T-helper 1 cell treated with Interleukin-12 subunit alpha and Interleukin-12 subunit beta and Interleukin-4 antibody, amounts not matched to agents 30 μg/mL and 1 μg/mL, for 36 hours (primary cell): ENCODE measurements at regions not wholly inside any gene's neighbourhood (a gene's known extent, or its start where the extent isn't known, plus 50 kb on each side); places are given as distances from the start of the nearest gene placed in this dataset.

Experiments
- H3K27ac Mint-ChIP-seq: one replicate; pipeline ENCODE4 v1.8.0; 2021; ENCODE audit warnings: mild to moderate bottlenecking, mixed read lengths
- H3K27me3 Mint-ChIP-seq: one replicate; pipeline ENCODE4 v1.8.0; 2021; ENCODE audit warnings: low read depth, mixed read lengths
- H3K36me3 Mint-ChIP-seq: one replicate; pipeline ENCODE4 v1.8.0; 2021; ENCODE audit warnings: low read depth, mixed read lengths
- H3K4me1 Mint-ChIP-seq: one replicate; pipeline ENCODE4 v1.8.0; 2021; ENCODE audit warnings: low read depth, mixed read lengths
- H3K4me3 Mint-ChIP-seq: one replicate; pipeline ENCODE4 v1.8.0; 2021; ENCODE audit warnings: mild to moderate bottlenecking, moderate library complexity, mixed read lengths
- H3K9me3 Mint-ChIP-seq: one replicate; pipeline ENCODE4 v1.8.0; 2021; ENCODE audit warnings: mixed read lengths

GRCh38 chr3:117958027-117958426 is 1076.6 kb downstream of the IGSF11 start:
- Mint-ChIP-seq H3K4me3 (no peak overlapping the region), H3K36me3 (no peaks in the 10 kb centered on the region), H3K4me1 (no peaks in the 10 kb centered on the region), H3K27me3 (no peaks in the 10 kb centered on the region), H3K9me3 (peaks cover 3% of the 10 kb centered on the region), H3K27ac (no peak overlapping the region)

DNA sequence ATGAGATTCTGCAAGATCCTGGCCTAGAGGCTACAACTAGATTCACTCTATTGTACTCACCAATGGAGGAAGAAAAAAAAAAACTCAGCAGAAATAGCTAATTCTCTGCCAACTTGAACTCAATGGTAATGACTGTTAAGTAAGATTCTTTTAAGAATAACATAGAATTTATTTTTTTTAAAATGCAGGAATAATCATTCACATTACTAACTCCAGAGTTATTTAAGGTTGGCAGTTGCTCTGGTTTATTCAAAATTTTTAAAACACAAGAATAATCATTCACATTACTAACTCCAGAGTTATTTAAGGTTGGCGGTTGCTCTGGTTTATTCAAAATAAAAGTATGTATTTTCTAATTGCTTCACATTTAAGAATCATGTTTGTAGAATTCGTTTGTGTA is 1071.9 kb downstream of the IGSF11 start:
- no peak overlapping the region for H3K4me3 Mint-ChIP-seq
- no peak overlapping the region for H3K27ac Mint-ChIP-seq
- H3K4me1 Mint-ChIP-seq, result no peaks in the 10 kb centered on the region
- H3K9me3 Mint-ChIP-seq, result peaks cover 3% of the 10 kb centered on the region
- H3K27me3 Mint-ChIP-seq, result no peaks in the 10 kb centered on the region
- H3K36me3 Mint-ChIP-seq, result no peaks in the 10 kb centered on the region

DNA sequence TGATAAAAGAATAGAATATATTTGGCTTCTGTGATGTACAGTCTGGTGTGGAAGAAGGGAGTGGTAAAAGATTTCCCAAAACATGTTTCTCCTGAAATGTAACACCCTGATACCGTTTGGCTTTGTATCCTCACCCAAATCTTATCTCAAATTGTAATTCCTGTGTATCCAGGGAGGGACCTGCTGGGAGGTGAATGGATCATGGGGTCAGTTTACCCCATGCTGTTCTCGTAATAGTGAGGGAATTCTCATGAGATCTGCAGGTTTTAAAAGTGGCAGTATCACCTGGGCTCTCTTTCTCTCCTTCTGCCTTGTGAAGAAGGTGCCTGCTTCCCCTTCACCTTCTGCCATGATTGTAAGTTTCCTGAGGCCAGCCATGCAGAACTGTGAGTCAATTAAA is 1070.8 kb downstream of the IGSF11 start:
- H3K9me3 Mint-ChIP-seq, result peaks cover under 1% of the 10 kb centered on the region
- no peak overlapping the region for H3K27ac Mint-ChIP-seq
- no peaks in the 10 kb centered on the region for H3K4me1 Mint-ChIP-seq
- no peaks in the 10 kb centered on the region for H3K36me3 Mint-ChIP-seq
- H3K4me3 Mint-ChIP-seq, result no peak overlapping the region
- no peaks in the 10 kb centered on the region for H3K27me3 Mint-ChIP-seq

GRCh38 chr3:117964814-117965213 is 1069.8 kb downstream of the IGSF11 start:
- Mint-ChIP-seq H3K27me3 (no peaks in the 10 kb centered on the region), H3K4me3 (no peak overlapping the region), H3K9me3 (no peaks in the 10 kb centered on the region), H3K27ac (no peak overlapping the region), H3K36me3 (no peaks in the 10 kb centered on the region), H3K4me1 (no peaks in the 10 kb centered on the region)

DNA sequence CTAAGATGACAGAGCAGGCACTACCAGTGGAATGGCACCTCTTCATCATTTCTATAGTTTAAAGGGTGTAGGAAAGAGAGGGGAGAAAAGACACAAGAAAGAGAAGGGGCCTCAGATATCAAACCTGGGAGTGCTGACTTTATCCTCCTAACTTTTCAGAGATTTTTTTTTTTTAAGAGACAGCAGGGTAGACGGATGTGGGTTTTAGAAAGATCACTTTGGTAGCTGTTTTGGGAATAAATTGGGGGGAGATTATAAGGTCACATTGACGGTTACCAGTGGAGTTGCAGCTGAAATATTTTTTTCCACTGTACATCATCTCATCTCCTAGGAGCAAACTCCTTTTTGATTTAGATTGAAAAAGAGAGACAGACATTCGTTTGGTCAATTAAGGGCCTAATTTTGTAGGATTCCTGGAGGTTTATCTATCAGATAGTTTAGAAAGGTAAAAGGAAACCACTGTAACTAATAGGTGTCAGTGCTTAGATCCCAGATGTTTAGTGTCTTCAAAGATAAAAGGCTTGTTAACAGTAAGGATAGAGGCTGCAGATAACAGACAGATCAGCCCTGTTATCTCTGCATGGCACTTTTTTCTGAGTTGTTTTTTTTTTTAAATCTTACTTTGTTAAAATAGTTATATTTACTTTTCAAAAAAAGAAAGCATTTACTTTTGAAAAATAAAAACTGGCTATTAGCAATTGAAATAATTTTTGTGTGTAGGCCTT is 1057.0 kb downstream of the IGSF11 start:
- no peak overlapping the region for H3K27ac Mint-ChIP-seq
- no peaks in the 10 kb centered on the region for H3K36me3 Mint-ChIP-seq
- H3K4me1 Mint-ChIP-seq, result no peaks in the 10 kb centered on the region
- no peaks in the 10 kb centered on the region for H3K27me3 Mint-ChIP-seq
- H3K9me3 Mint-ChIP-seq, result no peaks in the 10 kb centered on the region
- H3K4me3 Mint-ChIP-seq, result no peak overlapping the region

GRCh38 chr3:117979466-117979865 is 1055.2 kb downstream of the IGSF11 start:
- Mint-ChIP-seq H3K27me3 (no peaks in the 10 kb centered on the region), H3K9me3 (no peaks in the 10 kb centered on the region), H3K36me3 (no peaks in the 10 kb centered on the region), H3K27ac (no peak overlapping the region), H3K4me1 (no peaks in the 10 kb centered on the region), H3K4me3 (no peak overlapping the region)

DNA sequence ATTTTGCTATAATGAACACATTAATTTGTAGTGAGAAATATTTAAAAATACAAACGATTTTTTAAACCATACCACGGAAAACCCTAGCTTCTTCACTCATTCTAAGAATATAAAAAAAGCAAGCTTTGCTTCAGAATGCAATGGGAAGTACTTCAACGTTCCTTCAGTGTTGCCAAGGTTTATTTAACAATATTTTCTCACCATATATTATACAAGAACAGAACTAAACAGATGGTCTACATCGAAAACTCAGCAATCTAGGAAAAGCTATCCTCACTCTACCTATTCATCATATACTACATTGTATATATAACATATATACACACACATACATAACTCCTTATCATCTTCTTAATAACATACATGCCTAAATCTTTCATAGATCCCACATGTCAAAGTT is 1047.4 kb downstream of the IGSF11 start:
- Mint-ChIP-seq H3K4me3 (no peak overlapping the region), H3K4me1 (no peaks in the 10 kb centered on the region), H3K27me3 (no peaks in the 10 kb centered on the region), H3K9me3 (no peaks in the 10 kb centered on the region), H3K36me3 (no peaks in the 10 kb centered on the region), H3K27ac (no peak overlapping the region)

GRCh38 chr3:117989982-117990381 is 1044.7 kb downstream of the IGSF11 start:
- no peak overlapping the region for H3K4me3 Mint-ChIP-seq
- H3K36me3 Mint-ChIP-seq, result no peaks in the 10 kb centered on the region
- no peak overlapping the region for H3K27ac Mint-ChIP-seq
- H3K4me1 Mint-ChIP-seq, result no peaks in the 10 kb centered on the region
- H3K9me3 Mint-ChIP-seq, result no peaks in the 10 kb centered on the region
- H3K27me3 Mint-ChIP-seq, result no peaks in the 10 kb centered on the region

DNA sequence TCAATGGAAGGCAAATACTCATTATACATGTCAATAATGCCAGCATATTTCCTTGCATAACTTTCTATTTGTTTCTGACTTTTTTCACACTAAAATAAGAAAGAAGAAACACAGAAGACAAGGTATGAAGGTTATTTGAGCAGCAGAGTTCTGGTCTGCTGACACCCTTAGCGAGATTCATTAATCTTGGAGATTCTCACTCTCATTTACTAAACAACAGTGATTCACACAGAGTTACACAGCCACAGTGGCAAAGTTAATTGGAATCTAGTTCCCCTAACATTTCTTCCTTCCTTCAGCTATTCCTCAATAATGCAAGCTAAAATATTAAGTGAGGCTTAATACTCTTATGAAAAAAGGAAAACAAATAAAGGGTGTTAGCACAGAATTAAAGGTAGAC is 1044.0 kb downstream of the IGSF11 start:
- Mint-ChIP-seq H3K4me3 (no peak overlapping the region), H3K27me3 (no peaks in the 10 kb centered on the region), H3K27ac (no peak overlapping the region), H3K36me3 (no peaks in the 10 kb centered on the region), H3K9me3 (no peaks in the 10 kb centered on the region), H3K4me1 (no peaks in the 10 kb centered on the region)

- no peak overlapping the region for H3K4me3 Mint-ChIP-seq
- no peaks in the 10 kb centered on the region for H3K9me3 Mint-ChIP-seq
- no peak overlapping the region for H3K27ac Mint-ChIP-seq
- no peaks in the 10 kb centered on the region for H3K27me3 Mint-ChIP-seq
- no peaks in the 10 kb centered on the region for H3K4me1 Mint-ChIP-seq
- H3K36me3 Mint-ChIP-seq, result no peaks in the 10 kb centered on the region
These were observed 1038.7 kb downstream of the IGSF11 start for GRCh38 chr3:117995842-117996437.

GRCh38 chr3:117997201-117998049 is 1037.2 kb downstream of the IGSF11 start:
- Mint-ChIP-seq H3K27me3 (no peaks in the 10 kb centered on the region), H3K4me3 (no peak overlapping the region), H3K9me3 (no peaks in the 10 kb centered on the region), H3K27ac (no peak overlapping the region), H3K4me1 (no peaks in the 10 kb centered on the region), H3K36me3 (no peaks in the 10 kb centered on the region)

DNA sequence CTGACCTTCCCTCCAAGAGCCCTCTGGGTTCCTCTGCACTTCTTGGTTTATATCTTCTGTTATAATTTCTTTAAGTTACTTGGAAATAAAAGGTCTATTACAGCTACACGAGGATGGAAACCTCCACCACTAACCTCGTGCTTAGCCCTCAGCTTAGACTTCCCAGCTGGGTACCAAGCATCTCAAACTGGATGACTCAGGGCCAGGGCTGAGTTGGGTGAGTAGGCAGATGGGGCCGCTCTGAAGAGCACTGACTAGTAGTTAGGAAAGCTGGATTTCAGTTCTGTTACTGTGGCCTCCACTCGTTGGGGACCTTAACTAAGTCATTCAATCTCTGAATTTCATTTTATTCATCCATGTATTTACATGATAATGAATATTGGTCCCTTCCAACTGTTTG is 1036.6 kb downstream of the IGSF11 start:
- Mint-ChIP-seq H3K4me1 (no peaks in the 10 kb centered on the region), H3K4me3 (no peak overlapping the region), H3K9me3 (no peaks in the 10 kb centered on the region), H3K27me3 (no peaks in the 10 kb centered on the region), H3K36me3 (no peaks in the 10 kb centered on the region), H3K27ac (no peak overlapping the region)

DNA sequence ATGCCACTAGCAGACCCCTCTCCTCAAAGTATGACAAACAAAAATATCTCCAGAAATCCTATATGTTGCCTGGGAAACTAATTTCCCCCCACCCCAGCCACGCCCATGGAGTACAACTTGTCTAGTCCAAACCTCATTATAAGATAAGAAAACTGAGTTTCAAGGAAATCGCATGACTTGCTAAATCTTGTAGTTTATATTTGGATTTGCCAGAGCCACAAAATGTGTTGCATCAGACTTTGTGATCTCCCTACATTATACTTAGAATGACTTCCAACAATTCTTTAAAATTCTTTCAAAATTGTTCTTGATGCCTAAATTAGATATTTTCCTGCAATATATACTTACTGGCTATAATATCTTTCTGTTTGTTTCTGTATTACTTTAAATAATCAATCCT is 1034.4 kb downstream of the IGSF11 start:
- no peak overlapping the region for H3K27ac Mint-ChIP-seq
- H3K27me3 Mint-ChIP-seq, result no peaks in the 10 kb centered on the region
- no peak overlapping the region for H3K4me3 Mint-ChIP-seq
- H3K9me3 Mint-ChIP-seq, result no peaks in the 10 kb centered on the region
- H3K36me3 Mint-ChIP-seq, result no peaks in the 10 kb centered on the region
- no peaks in the 10 kb centered on the region for H3K4me1 Mint-ChIP-seq

DNA sequence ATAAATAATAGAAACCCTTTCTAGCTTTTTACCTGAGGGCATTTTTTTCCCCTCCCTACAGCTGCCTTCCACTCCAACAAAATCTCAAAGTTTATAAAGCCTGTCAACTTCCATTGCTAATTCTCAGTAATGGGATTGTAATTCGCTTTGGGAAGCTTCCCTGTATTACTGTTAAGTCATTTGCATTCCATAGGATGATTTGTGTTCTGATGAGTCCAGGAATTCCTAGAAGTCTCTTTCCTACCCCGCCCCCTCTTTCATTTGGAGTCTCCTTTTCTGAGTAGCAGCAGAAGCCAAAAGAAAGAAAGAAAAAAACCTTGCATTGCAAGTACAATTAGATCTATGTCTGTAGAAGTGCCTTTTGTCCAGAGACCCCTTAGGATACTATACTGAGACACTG is 1033.3 kb downstream of the IGSF11 start:
- H3K4me3 Mint-ChIP-seq, result no peak overlapping the region
- H3K9me3 Mint-ChIP-seq, result no peaks in the 10 kb centered on the region
- no peak overlapping the region for H3K27ac Mint-ChIP-seq
- H3K4me1 Mint-ChIP-seq, result no peaks in the 10 kb centered on the region
- no peaks in the 10 kb centered on the region for H3K27me3 Mint-ChIP-seq
- no peaks in the 10 kb centered on the region for H3K36me3 Mint-ChIP-seq

DNA sequence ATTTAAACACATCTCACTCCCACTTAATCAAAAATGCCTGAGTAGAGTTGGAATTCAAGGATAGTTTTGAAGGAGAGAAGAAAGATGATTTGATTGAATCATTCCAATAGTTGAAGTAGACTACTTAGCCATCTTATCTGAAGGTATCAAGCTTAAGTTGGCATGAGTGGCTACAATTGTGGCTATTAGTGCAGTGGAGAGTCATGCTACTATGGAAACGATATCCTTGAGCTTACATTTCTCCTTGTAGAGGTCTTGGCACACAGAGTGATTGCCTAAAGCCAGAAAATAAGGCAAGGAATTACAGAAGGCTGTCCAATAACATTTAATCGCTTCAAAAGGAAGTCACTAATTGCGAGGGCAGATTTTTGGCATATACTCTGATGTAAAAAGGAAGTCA is 1022.7 kb downstream of the IGSF11 start:
- Mint-ChIP-seq H3K27me3 (no peaks in the 10 kb centered on the region), H3K27ac (no peak overlapping the region), H3K36me3 (no peaks in the 10 kb centered on the region), H3K4me1 (no peaks in the 10 kb centered on the region), H3K9me3 (peaks cover 8% of the 10 kb centered on the region), H3K4me3 (no peak overlapping the region)
